Gastroesophageal sphincter (tissue), 4 donors: ENCODE measurements at regions not wholly inside any gene's neighbourhood (a gene's known extent, or its start where the extent isn't known, plus 50 kb on each side); places are given as distances from the start of the nearest gene placed in this dataset.

Source experiments
- ATAC-seq: fragments of 150-250 bp; one replicate; pipeline ENCODE4 v1.9.1; 2016; ENCODE audit warnings: mild to moderate bottlenecking, moderate library complexity
- H3K27ac ChIP-seq, 4 donors: fragments of 200-600 bp; sonication (generic) in 3 of 4; 1 replicate in 3 of 4; 2 replicates in 1 of 4; pipeline ENCODE4 v1.5.1; 2016 to 2019
- H3K27me3 ChIP-seq: fragments of 200-600 bp; sonication (generic); one replicate; pipeline ENCODE4 v1.5.1; 2019
- H3K36me3 ChIP-seq, 2 donors: fragments of 200-600 bp; sonication (generic); one replicate each; pipeline ENCODE4 v1.5.1; 2019; ENCODE audit warnings: control low read depth in 1 of 2
- H3K4me1 ChIP-seq, 3 donors: fragments of 200-600 bp; sonication (generic); 1 replicate in 2 of 3; 2 replicates in 1 of 3; pipeline ENCODE4 v1.5.1; 2016 to 2019; ENCODE audit warnings: control low read depth in 2 of 3
- H3K4me3 ChIP-seq, 2 donors: fragments of 200-600 bp; sonication (generic); one replicate each; pipeline ENCODE4 v1.5.1; 2019; ENCODE audit warnings: mild to moderate bottlenecking in 1 of 2, moderate library complexity in 1 of 2
- H3K9me3 ChIP-seq, 3 donors: fragments of 200-600 bp; sonication (generic); one replicate each; pipeline ENCODE4 v1.5.1; 2017 to 2019; ENCODE audit warnings: control low read depth in 2 of 3
- CTCF ChIP-seq, 4 experiments: fragments of 200-600 bp in 2 of 4; fragments of 450-650 bp in 2 of 4; sonication (generic) in 1 of 4; IDR thresholded peaks; one replicate each; pipeline ENCODE4 v1.5.1; 2017 to 2019; ENCODE audit warnings: antibody characterized with exemption in 4 of 4, mild to moderate bottlenecking in 2 of 4, moderate library complexity in 2 of 4
- EP300 ChIP-seq: sonication (generic); formaldehyde crosslinking; IDR thresholded peaks from one replicate; pipeline ENCODE4 v1.6.1; 2017; ENCODE audit warnings: antibody characterized with exemption, mild to moderate bottlenecking
- POLR2A ChIP-seq, 2 donors: fragments of 450-650 bp; IDR thresholded peaks; one replicate each; pipeline ENCODE4 v1.6.1; 2017; ENCODE audit warnings: antibody characterized with exemption in 2 of 2, mild to moderate bottlenecking in 2 of 2, moderate library complexity in 1 of 2
- POLR2AphosphoS5 ChIP-seq: sonication (generic); formaldehyde crosslinking; IDR thresholded peaks from one replicate; pipeline ENCODE4 v1.6.1; 2017; ENCODE audit warnings: antibody characterized with exemption
- WGBS, 2 donors: methylation state at CpG; one replicate each; pipeline ENCODE4 v1.1.5; 2018; ENCODE audit warnings: low coverage in 1 of 2; 5-methylcytosine and 5-hydroxymethylcytosine counted together

- H3K4me1 ChIP-seq: peaks cover 0 to 5% (median 0%) of the 10 kb centered on the region in 3 donors
- H3K27ac ChIP-seq: no peak overlapping the region
- no peaks in the 10 kb centered on the region for H3K36me3 ChIP-seq
- H3K9me3 ChIP-seq: no peaks in the 10 kb centered on the region
- no peak for ATAC-seq
- no peak for TF ChIP-seq POLR2A (IDR thresholded peaks at IDR 0.05)
- TF ChIP-seq POLR2AphosphoS5: no peak
- no peak for TF ChIP-seq CTCF (IDR thresholded peaks at IDR 0.05)
- 60% methylated on average over 1 of the region's 3 CpGs; no CpG with 5 or more reads in 1 of the 2 donors for WGBS, 2 donors
- H3K27me3 ChIP-seq: no peaks in the 10 kb centered on the region
- no peak overlapping the region for H3K4me3 ChIP-seq
Measured at GRCh38 chr18:45316127-45316526, 299.1 kb upstream of the SLC14A2 start.

GRCh38 chr18:45317948-45318640 lies 297.2 kb upstream of the SLC14A2 start:
- Histone ChIP-seq H3K27me3 (no peaks in the 10 kb centered on the region), H3K4me3 (no peak overlapping the region), H3K27ac (no peak overlapping the region), H3K4me1 (peaks cover 0 to 14% (median 0%) of the 10 kb centered on the region in 3 donors), H3K36me3 (no peaks in the 10 kb centered on the region), H3K9me3 (no peaks in the 10 kb centered on the region)
- 85% methylated on average over 5 of the region's 10 CpGs; no CpG with 5 or more reads in 1 of the 2 donors for WGBS, 2 donors
- TF ChIP-seq EP300: no peak
- TF ChIP-seq POLR2A (IDR thresholded peaks at IDR 0.05): no peak
- no peak for TF ChIP-seq POLR2AphosphoS5
- TF ChIP-seq CTCF (IDR thresholded peaks at IDR 0.05): no peak
- ATAC-seq: no peak

- Histone ChIP-seq H3K9me3 (no peaks in the 10 kb centered on the region), H3K4me3 (no peak overlapping the region), H3K36me3 (no peaks in the 10 kb centered on the region), H3K27me3 (no peaks in the 10 kb centered on the region), H3K27ac (no peak overlapping the region), H3K4me1 (peaks cover 0 to 19% (median 0%) of the 10 kb centered on the region in 3 donors)
- 71 to 100% methylated on average over 1 to 3 of the region's 3 CpGs for WGBS, 2 donors
- no peak for ATAC-seq
- no peak for TF ChIP-seq EP300
- TF ChIP-seq POLR2AphosphoS5: no peak
- TF ChIP-seq POLR2A (IDR thresholded peaks at IDR 0.05): no peak
- TF ChIP-seq CTCF (IDR thresholded peaks at IDR 0.05): no peak
Measured at GRCh38 chr18:45320724-45321123, 294.6 kb upstream of the SLC14A2 start.

GRCh38 chr18:45321520-45321919 lies 293.8 kb upstream of the SLC14A2 start:
- TF ChIP-seq POLR2AphosphoS5 (no peak), POLR2A (IDR thresholded peaks at IDR 0.05) (no peak), EP300 (no peak), CTCF (IDR thresholded peaks at IDR 0.05) (no peak)
- Histone ChIP-seq H3K4me1 (peaks cover 0 to 19% (median 0%) of the 10 kb centered on the region in 3 donors), H3K36me3 (no peaks in the 10 kb centered on the region), H3K27ac (no peak overlapping the region), H3K27me3 (no peaks in the 10 kb centered on the region), H3K4me3 (no peak overlapping the region), H3K9me3 (no peaks in the 10 kb centered on the region)
- WGBS, 2 donors: 63 to 65% methylated on average over 7 to 8 of the region's 8 CpGs
- ATAC-seq: no peak

- no peak for ATAC-seq
- peaks cover 0 to 19% (median 0%) of the 10 kb centered on the region in 3 donors for H3K4me1 ChIP-seq
- no peaks in the 10 kb centered on the region for H3K9me3 ChIP-seq
- no peak overlapping the region for H3K4me3 ChIP-seq
- no peaks in the 10 kb centered on the region for H3K36me3 ChIP-seq
- no peaks in the 10 kb centered on the region for H3K27me3 ChIP-seq
- 75 to 86% methylated on average over 4 of the region's 4 CpGs for WGBS, 2 donors
- no peak for TF ChIP-seq CTCF (IDR thresholded peaks at IDR 0.05)
- H3K27ac ChIP-seq: no peak overlapping the region
Measured at GRCh38 chr18:45322343-45322742, 292.9 kb upstream of the SLC14A2 start.
